SHP77 treated with DMSO at 0.1 percent for 48 hours (cell line): ENCODE measurements at regions not wholly inside any gene's neighbourhood (a gene's known extent, or its start where the extent isn't known, plus 50 kb on each side); places are given as distances from the start of the nearest gene placed in this dataset.

ENCODE experiments used
- DNase-seq: peaks from one replicate; lab custom pipeline; 2025; lab: John Stamatoyannopoulos, UW

DNA sequence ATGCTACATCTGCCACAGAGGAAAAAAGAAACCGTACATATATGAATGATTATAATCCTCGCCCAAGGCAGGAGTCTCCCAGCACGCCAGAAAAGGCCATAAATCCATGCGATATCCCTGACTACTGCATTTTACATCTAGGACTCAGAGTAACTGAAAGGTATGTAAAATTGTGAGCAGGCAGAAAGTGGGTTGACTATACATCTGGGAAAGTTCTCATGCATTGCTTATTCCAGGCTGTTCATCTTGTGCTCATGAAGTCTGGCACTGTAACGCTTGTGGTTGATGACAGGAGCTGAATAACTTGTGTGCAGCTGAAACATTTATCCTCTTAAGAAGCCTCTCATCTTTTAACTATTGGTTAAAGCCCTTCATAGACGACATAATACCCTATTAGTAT lies 193.4 kb upstream of the STEAP4 start:
- no peak for DNase-seq

- DNase-seq: no peak
These were observed 189.4 kb upstream of the STEAP4 start for GRCh38 chr7:88495881-88496725.

GRCh38 chr7:88492153-88492552 lies 185.5 kb upstream of the STEAP4 start:
- DNase-seq: no peak

DNA sequence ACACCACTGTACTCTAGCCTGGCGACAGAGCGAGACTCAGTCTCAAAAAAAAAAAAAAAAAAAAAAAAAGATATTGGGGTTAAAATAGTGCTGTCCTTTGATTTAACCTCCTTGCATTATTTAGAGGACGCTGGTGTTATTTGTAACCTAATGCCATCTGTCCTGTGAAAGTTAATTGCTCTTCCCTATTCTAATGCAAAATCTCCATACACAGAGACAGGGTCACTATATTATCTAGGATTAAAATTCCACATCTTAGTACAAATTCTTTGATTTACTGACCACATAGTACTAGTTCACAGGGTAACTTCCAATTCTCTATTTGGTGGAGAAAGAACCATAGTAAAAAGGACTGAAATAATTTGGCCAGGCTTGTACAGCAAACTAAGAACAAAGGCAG lies 184.2 kb upstream of the STEAP4 start:
- DNase-seq: no peak

GRCh38 chr7:88490161-88490560 lies 183.5 kb upstream of the STEAP4 start:
- DNase-seq: no peak

GRCh38 chr7:88485821-88486220 lies 179.1 kb upstream of the STEAP4 start:
- no peak for DNase-seq

DNA sequence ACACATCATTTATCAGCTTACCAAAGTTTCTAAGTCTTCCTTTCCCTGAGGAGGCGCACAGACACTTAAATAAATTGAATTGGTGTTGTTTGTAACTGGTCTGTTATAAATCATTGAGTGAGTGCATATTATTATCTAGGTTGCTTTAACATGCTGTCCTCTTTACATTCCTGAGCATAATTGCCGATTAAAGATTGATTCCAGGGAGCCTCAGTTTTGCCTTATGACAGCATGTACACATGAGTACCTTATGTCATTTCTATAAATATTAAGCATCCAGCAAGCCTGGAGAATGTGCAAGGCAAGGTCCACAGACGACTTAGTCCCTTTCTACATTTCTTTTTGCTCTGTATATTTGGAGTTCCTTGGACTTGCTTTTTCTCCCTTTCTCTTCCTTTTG lies 177.9 kb upstream of the STEAP4 start:
- DNase-seq: no peak

GRCh38 chr7:88480896-88481295 lies 174.2 kb upstream of the STEAP4 start:
- DNase-seq: no peak

DNA sequence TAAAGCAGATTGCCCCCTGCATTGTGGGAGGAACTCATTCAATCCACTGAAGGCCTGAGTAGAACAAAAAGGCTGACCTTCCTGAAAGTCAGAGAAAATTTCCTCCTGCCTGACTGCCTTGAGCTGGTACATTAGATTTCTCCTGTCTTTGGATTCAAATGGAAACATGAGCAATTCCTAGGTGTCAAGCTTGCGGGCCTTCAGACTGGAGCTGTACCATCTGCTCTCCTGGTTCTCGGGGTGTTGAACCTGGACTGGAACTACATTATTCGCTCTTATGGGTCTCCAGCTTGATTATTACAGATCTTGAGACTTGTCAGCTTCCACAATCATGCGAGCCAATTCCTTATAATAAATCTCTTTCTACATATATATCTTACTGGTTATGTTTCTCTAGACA lies 173.6 kb upstream of the STEAP4 start:
- DNase-seq: no peak

- DNase-seq: no peak
These were observed 171.3 kb upstream of the STEAP4 start for GRCh38 chr7:88477976-88478375.

- no peak for DNase-seq
These were observed 158.9 kb upstream of the STEAP4 start for GRCh38 chr7:88465600-88465999.

GRCh38 chr7:88462799-88463198 lies 156.1 kb upstream of the STEAP4 start:
- DNase-seq: no peak

DNA sequence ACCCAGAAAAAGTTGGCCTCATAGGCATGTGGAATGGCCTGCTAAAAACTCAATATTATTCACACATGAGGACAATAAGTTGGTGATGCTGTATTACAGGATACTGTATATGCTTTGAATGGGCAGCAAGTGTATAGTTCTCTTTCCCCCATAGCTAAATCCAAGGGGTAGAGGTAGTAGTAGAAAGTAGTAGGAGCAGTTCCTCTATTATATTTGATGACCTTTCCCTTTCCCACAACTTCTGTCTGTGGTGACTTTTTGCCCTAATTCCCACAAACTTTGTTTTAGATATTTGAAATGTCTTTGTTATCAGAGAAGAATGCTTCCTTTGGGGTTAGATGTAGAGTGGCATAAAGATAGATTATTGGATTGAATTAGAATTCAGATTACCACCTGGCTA lies 154.0 kb upstream of the STEAP4 start:
- DNase-seq: no peak

DNA sequence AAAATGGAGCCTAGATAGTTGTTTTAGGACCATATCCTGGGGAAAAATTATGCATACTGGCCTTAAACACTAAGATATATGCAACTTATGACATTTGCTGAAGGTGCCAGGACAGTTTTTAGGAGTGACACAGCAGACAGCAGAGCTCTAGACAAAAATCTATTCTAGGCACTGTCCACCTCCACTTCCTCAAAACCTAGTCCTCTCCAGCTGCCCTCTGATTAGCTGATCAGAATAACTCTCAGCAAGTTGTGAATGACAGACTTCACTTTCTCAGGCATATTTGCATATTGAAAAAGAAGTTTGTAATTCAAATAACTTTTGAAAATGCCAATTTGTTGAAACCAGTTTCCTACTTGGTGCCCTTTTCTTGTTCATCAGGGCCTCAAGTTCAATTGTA lies 152.3 kb upstream of the STEAP4 start:
- DNase-seq: no peak

- DNase-seq: no peak
These were observed 151.6 kb upstream of the STEAP4 start for GRCh38 chr7:88458279-88458678.

DNA sequence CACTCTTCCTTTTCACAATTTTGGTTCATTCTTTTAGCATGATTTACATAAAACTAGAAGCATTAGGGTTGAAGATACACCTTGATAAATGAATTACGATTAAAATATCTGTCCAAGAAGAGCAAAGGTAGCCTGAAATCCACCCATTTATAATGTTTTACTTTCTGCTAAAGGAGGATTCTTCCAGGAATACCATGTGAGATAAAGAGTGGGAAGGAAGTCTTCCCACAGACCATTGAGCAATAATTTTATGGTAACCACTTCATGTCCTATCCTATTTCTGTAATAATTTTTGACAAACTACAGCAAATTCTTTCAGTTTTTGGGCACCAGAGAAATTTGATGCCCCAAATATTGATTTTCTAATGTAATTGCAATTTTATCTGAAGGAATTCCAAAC lies 150.6 kb upstream of the STEAP4 start:
- DNase-seq: no peak

DNA sequence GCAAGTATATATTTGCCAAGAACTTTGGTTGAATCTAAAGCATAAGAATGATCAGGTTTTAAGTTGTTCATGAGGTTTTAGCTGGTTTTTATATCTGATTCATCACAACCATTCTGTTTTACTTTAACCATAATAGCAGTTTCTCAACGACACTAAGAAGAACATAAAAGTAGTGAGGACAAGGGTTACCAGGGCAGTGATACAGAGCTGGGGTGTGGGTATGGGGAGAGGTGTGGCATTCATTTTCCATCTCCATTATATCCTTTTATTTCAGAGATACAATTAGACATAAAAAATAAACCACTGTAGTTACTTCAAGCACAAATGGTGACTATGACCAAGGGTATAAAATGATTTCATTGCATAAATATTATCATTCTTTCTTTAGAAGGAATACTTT lies 149.8 kb upstream of the STEAP4 start:
- no peak for DNase-seq

DNA sequence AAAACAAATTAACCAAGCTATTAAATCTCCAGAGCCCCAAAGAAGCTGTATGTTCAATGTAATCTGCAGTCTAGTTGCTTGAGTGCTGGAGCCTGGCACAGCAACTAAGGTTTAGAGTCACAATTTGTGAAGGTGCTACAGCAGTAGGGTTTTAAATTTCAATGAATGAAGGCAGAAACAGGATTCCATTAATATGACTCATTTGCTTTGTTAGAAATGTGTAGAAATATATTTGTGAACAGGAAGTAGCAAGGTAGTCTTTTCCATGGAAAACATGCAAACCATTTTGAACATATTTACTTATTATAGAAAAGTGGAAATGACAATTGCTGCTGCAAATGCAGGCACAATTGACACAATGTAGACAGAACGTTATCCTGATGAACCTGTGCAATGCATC lies 149.0 kb upstream of the STEAP4 start:
- DNase-seq: no peak

DNA sequence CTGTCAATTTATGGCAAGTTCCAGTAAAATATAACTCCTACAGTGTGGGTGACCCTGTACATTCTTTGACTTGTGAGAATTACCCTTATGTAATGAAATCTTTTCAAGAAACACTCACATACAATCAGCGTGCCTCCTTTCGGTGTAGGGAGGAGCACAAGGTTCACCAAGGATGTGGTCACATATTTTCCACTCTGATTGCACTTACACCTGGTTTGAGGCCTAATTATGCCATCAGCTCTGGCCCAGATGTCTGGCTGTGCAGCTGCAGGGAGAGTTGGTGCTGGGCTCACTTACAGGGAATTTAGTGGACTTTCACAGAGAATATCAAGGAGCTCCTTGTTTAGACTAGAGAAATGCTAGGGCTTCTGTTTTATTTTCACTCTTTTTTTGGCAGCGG lies 146.0 kb upstream of the STEAP4 start:
- DNase-seq: no peak

DNA sequence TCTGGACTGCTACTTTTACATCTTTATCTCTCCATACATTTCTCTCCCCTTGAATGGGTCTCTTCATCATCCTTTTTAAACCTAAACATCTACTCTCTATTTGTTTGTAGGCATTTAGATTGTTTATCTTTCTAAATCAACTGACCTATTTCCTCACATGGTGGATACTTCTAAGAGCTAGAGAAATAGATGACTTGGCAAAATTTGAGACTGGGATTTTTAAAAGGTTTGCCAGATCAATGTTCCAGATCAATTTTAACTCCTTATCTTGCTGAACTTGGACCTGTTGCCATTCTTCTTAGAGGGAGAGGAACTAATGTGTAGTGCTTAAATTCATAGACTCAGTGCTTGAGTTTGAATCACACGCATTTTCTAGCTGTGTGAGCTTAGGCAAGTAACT lies 144.2 kb upstream of the STEAP4 start:
- DNase-seq: no peak

DNA sequence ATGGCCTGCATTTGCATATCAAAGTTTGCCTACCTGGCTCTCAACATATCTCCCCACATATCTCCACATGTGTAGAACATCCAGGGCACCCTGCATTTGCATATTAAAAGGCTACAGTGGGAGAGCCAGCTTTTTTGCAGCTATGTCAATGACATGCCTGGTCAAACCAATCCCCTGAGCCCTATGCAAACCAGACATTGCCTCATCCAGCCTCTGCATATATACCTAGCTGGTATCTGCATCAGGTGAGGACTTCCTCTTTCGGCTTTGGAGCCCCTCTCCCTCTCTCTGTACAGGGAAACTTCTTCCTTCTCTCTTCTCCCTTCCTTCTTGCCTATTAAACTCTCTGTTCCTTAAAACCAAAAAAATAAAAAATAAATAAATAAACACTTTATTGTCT lies 142.7 kb upstream of the STEAP4 start:
- no peak for DNase-seq

- DNase-seq: no peak
These were observed 135.7 kb upstream of the STEAP4 start for GRCh38 chr7:88442413-88442812.

DNA sequence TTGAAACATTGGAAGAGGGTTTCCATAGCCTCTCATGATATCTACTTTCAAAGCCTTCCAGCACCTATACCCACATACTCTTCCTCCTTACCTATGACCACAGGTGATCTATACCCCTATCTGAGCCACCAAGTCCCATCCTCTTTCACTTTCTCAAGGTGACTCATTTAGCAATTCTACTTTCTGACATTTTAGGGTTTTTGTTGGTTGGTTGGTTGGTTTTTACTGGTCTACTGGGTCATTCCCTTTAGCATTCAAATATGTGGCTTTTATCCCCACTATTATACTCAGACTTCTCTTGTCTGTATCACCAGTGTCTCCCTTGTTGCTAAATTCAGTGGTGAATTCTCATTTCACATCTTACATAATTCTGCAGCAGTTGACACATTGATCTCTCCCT lies 130.4 kb upstream of the STEAP4 start:
- DNase-seq: no peak

DNA sequence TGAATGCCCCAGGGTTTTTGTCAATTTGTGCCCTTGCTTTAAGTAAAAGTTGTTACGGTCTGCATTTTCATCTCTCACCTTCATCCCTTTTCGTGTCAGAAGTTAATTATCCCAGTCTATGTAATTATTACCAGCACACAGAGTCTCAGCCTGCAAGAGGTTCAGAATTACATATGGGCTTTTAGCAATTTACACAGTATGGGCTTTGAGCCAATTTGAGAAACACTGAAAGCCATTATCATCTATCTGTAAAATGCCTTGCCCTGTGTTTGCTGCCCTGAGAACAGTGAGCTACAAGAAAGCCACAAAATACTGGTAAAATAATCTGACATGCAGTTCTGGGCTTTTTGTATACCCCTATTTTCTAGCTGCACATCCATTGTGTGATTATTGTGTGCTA lies 125.6 kb upstream of the STEAP4 start:
- DNase-seq: no peak
